HEK293 (cell line): ENCODE measurements at regions not wholly inside any gene's neighbourhood (a gene's known extent, or its start where the extent isn't known, plus 50 kb on each side); places are given as distances from the start of the nearest gene placed in this dataset.

Experiments
- CTCF ChIP-seq: fragments of 450-650 bp; formaldehyde crosslinking; IDR thresholded peaks from 2 replicates; pipeline ENCODE4 v1.5.1; 2016; ENCODE audit warnings: missing biosample characterization, missing genetic modification characterization
- ZNF473 ChIP-seq: fragments of 450-650 bp; formaldehyde crosslinking; IDR thresholded peaks from 2 replicates; pipeline ENCODE4 v1.5.1; 2017; ENCODE audit warnings: missing biosample characterization, missing genetic modification characterization

- TF ChIP-seq CTCF (tag by site-specific recombination) (no peak), ZNF473 (tag by site-specific recombination) (no peak)
Measured at GRCh38 chr15:20106026-20106425, 435.6 kb downstream of the GOLGA6L6 start.
